ENCODE measurements at regions not wholly inside any gene's neighbourhood (a gene's known extent, or its start where the extent isn't known, plus 50 kb on each side); places are given as distances from the start of the nearest gene placed in this dataset.

GRCh38 chr2:177106212-177106611, 106.4 kb upstream of the HNRNPA3 start:
- Mint-ChIP-seq H3K9me3 (ENCODE audit: low read depth) (peaks cover 2% of the 10 kb centered on the region), H3K27ac (no peak overlapping the region), H3K27me3 (peaks cover 3% of the 10 kb centered on the region), H3K36me3 (ENCODE audit: low read depth) (no peaks in the 10 kb centered on the region), H3K4me3 (no peak overlapping the region), H3K4me1 (no peaks in the 10 kb centered on the region)
- no peak for ATAC-seq
- POLR2A ChIA-PET: no interaction called here
- intact Hi-C loops (cut with DNase I, micrococcal nuclease): no loop called here
- DNase-seq: no peak
- CTCF ChIA-PET: no interaction called here

GRCh38 chr2:177108890-177109289, 103.7 kb upstream of the HNRNPA3 start:
- H3K4me3 Mint-ChIP-seq: no peak overlapping the region
- no peaks in the 10 kb centered on the region for H3K36me3 Mint-ChIP-seq (ENCODE audit: low read depth)
- no peaks in the 10 kb centered on the region for H3K4me1 Mint-ChIP-seq
- intact Hi-C loops (cut with DNase I, micrococcal nuclease): no loop called here
- CTCF ChIA-PET: interaction anchor here (1.3 kb wide), 1 partner anchor 12 kb away, joined by 3 read pairs; no protein-coding TSS in a partner anchor
- H3K27me3 Mint-ChIP-seq: peaks cover 7% of the 10 kb centered on the region
- H3K9me3 Mint-ChIP-seq (ENCODE audit: low read depth): no peaks in the 10 kb centered on the region
- ATAC-seq (no peak), DNase-seq (no peak)
- H3K27ac Mint-ChIP-seq: no peak overlapping the region
- POLR2A ChIA-PET: no interaction called here

GRCh38 chr2:177114712-177115111, 97.9 kb upstream of the HNRNPA3 start:
- H3K36me3 Mint-ChIP-seq (ENCODE audit: low read depth): no peaks in the 10 kb centered on the region
- CTCF ChIA-PET: interaction anchor here (1.0 to 1.3 kb wide), 4 partner anchors 17 to 50 kb away, joined by 3 read pairs; no protein-coding TSS in a partner anchor
- POLR2A ChIA-PET: no interaction called here
- no peak overlapping the region for H3K27ac Mint-ChIP-seq
- DNase-seq (no peak), ATAC-seq (no peak)
- no peak overlapping the region for H3K4me3 Mint-ChIP-seq
- intact Hi-C loops (cut with DNase I, micrococcal nuclease): no loop called here
- peaks cover 4% of the 10 kb centered on the region for H3K27me3 Mint-ChIP-seq
- H3K4me1 Mint-ChIP-seq: no peaks in the 10 kb centered on the region
- no peaks in the 10 kb centered on the region for H3K9me3 Mint-ChIP-seq (ENCODE audit: low read depth)

GRCh38 chr2:177117755-177118154, 94.8 kb upstream of the HNRNPA3 start:
- ATAC-seq: no peak
- Mint-ChIP-seq H3K27me3 (peaks cover 3% of the 10 kb centered on the region), H3K4me1 (no peaks in the 10 kb centered on the region), H3K9me3 (ENCODE audit: low read depth) (no peaks in the 10 kb centered on the region), H3K4me3 (no peak overlapping the region), H3K27ac (no peak overlapping the region), H3K36me3 (ENCODE audit: low read depth) (no peaks in the 10 kb centered on the region)
- ChIA-PET CTCF (no interaction called here), POLR2A (no interaction called here)
- intact Hi-C loops (cut with DNase I, micrococcal nuclease): no loop called here
- DNase-seq: no peak

GRCh38 chr2:177118636-177119035, 94.0 kb upstream of the HNRNPA3 start:
- DNase-seq (no peak), ATAC-seq (no peak)
- intact Hi-C loops (cut with DNase I, micrococcal nuclease): no loop called here
- CTCF ChIA-PET: interaction anchor here (0.7 kb wide), 1 partner anchor 531 kb away, joined by 4 read pairs; no protein-coding TSS in a partner anchor
- H3K27ac Mint-ChIP-seq: no peak overlapping the region
- no peaks in the 10 kb centered on the region for H3K9me3 Mint-ChIP-seq (ENCODE audit: low read depth)
- H3K27me3 Mint-ChIP-seq: peaks cover 3% of the 10 kb centered on the region
- H3K36me3 Mint-ChIP-seq (ENCODE audit: low read depth): no peaks in the 10 kb centered on the region
- no peaks in the 10 kb centered on the region for H3K4me1 Mint-ChIP-seq
- no peak overlapping the region for H3K4me3 Mint-ChIP-seq
- POLR2A ChIA-PET: no interaction called here

- no peak overlapping the region for H3K4me3 Mint-ChIP-seq
- DNase-seq (no peak), ATAC-seq (no peak)
- peaks cover 3% of the 10 kb centered on the region for H3K27me3 Mint-ChIP-seq
- H3K4me1 Mint-ChIP-seq: no peaks in the 10 kb centered on the region
- intact Hi-C loops (cut with DNase I, micrococcal nuclease): no loop called here
- POLR2A ChIA-PET: no interaction called here
- no peaks in the 10 kb centered on the region for H3K36me3 Mint-ChIP-seq (ENCODE audit: low read depth)
- no peaks in the 10 kb centered on the region for H3K9me3 Mint-ChIP-seq (ENCODE audit: low read depth)
- H3K27ac Mint-ChIP-seq: no peak overlapping the region
- CTCF ChIA-PET: interaction anchor here (0.7 kb wide), 1 partner anchor 531 kb away, joined by 4 read pairs; no protein-coding TSS in a partner anchor
Observed at GRCh38 chr2:177119099-177119498, 93.5 kb upstream of the HNRNPA3 start.

GRCh38 chr2:177123048-177123447, 89.5 kb upstream of the HNRNPA3 start:
- Mint-ChIP-seq H3K4me1 (no peaks in the 10 kb centered on the region), H3K27ac (no peak overlapping the region), H3K36me3 (ENCODE audit: low read depth) (no peaks in the 10 kb centered on the region), H3K9me3 (ENCODE audit: low read depth) (no peaks in the 10 kb centered on the region), H3K27me3 (peaks cover 3% of the 10 kb centered on the region), H3K4me3 (no peak overlapping the region)
- ChIA-PET POLR2A (no interaction called here), CTCF (interaction anchor here (0.6 to 1.4 kb wide), 4 partner anchors 10 to 183 kb away, joined by 3 to 5 read pairs (median 3); no protein-coding TSS in a partner anchor)
- DNase-seq (no peak), ATAC-seq (no peak)
- intact Hi-C loops (cut with DNase I, micrococcal nuclease): no loop called here

- intact Hi-C loops (cut with DNase I, micrococcal nuclease): no loop called here
- DNase-seq (no peak), ATAC-seq (no peak)
- POLR2A ChIA-PET: no interaction called here
- no peaks in the 10 kb centered on the region for H3K36me3 Mint-ChIP-seq (ENCODE audit: low read depth)
- CTCF ChIA-PET: no interaction called here
- H3K9me3 Mint-ChIP-seq (ENCODE audit: low read depth): no peaks in the 10 kb centered on the region
- no peaks in the 10 kb centered on the region for H3K4me1 Mint-ChIP-seq
- no peak overlapping the region for H3K4me3 Mint-ChIP-seq
- no peak overlapping the region for H3K27ac Mint-ChIP-seq
- peaks cover 3% of the 10 kb centered on the region for H3K27me3 Mint-ChIP-seq
Observed at GRCh38 chr2:177124371-177124770, 88.2 kb upstream of the HNRNPA3 start.

- no peak for DNase-seq
- Mint-ChIP-seq H3K27ac (no peak overlapping the region), H3K9me3 (ENCODE audit: low read depth) (no peaks in the 10 kb centered on the region), H3K36me3 (ENCODE audit: low read depth) (no peaks in the 10 kb centered on the region), H3K27me3 (no peaks in the 10 kb centered on the region), H3K4me1 (peaks cover 4% of the 10 kb centered on the region), H3K4me3 (no peak overlapping the region)
- POLR2A ChIA-PET: no interaction called here
- intact Hi-C loops (cut with DNase I, micrococcal nuclease): no loop called here
- ATAC-seq: no peak
- CTCF ChIA-PET: interaction anchor here (2.7 kb wide), 1 partner anchor 20 kb away, joined by 8 read pairs; no protein-coding TSS in a partner anchor
Observed at GRCh38 chr2:177127821-177128220, 84.8 kb upstream of the HNRNPA3 start.

GRCh38 chr2:177129610-177130009, 83.0 kb upstream of the HNRNPA3 start:
- no peaks in the 10 kb centered on the region for H3K27me3 Mint-ChIP-seq
- H3K36me3 Mint-ChIP-seq (ENCODE audit: low read depth): no peaks in the 10 kb centered on the region
- no peaks in the 10 kb centered on the region for H3K9me3 Mint-ChIP-seq (ENCODE audit: low read depth)
- no peak overlapping the region for H3K4me3 Mint-ChIP-seq
- no peak for DNase-seq
- H3K27ac Mint-ChIP-seq: no peak overlapping the region
- POLR2A ChIA-PET: no interaction called here
- intact Hi-C loops (cut with DNase I, micrococcal nuclease): no loop called here
- CTCF ChIA-PET: interaction anchor here (2.0 kb wide), 1 partner anchor 19 kb away, joined by 8 read pairs; no protein-coding TSS in a partner anchor
- ATAC-seq: no peak
- peaks cover 4% of the 10 kb centered on the region for H3K4me1 Mint-ChIP-seq

- ChIA-PET POLR2A (no interaction called here), CTCF (interaction anchor here (0.6 to 1.0 kb wide), 2 partner anchors 17 to 206 kb away, joined by 3 to 5 read pairs; no protein-coding TSS in a partner anchor)
- Mint-ChIP-seq H3K9me3 (ENCODE audit: low read depth) (no peaks in the 10 kb centered on the region), H3K27me3 (no peaks in the 10 kb centered on the region), H3K4me1 (peaks cover 4% of the 10 kb centered on the region), H3K27ac (no peak overlapping the region), H3K4me3 (no peak overlapping the region), H3K36me3 (ENCODE audit: low read depth) (no peaks in the 10 kb centered on the region)
- ATAC-seq (no peak), DNase-seq (no peak)
- intact Hi-C loops (cut with DNase I, micrococcal nuclease): no loop called here
Observed at GRCh38 chr2:177131858-177132257, 80.7 kb upstream of the HNRNPA3 start.

- H3K36me3 Mint-ChIP-seq (ENCODE audit: low read depth): no peaks in the 10 kb centered on the region
- H3K4me1 Mint-ChIP-seq: peaks cover 6% of the 10 kb centered on the region
- no peak overlapping the region for H3K4me3 Mint-ChIP-seq
- H3K27me3 Mint-ChIP-seq: peaks cover 9% of the 10 kb centered on the region
- ChIA-PET CTCF (interaction anchor here (0.5 to 5.0 kb wide), 5 partner anchors 10 to 488 kb away, joined by 3 to 37 read pairs (median 4); no protein-coding TSS in a partner anchor), POLR2A (interaction anchor here (1.2 kb wide), 1 partner anchor 10 kb away, joined by 3 read pairs; no protein-coding TSS in a partner anchor)
- intact Hi-C loops (cut with DNase I, micrococcal nuclease): no loop called here
- ATAC-seq: peak; percentile 49
- H3K27ac Mint-ChIP-seq: no peak overlapping the region
- DNase-seq: no peak
- no peaks in the 10 kb centered on the region for H3K9me3 Mint-ChIP-seq (ENCODE audit: low read depth)
Observed at GRCh38 chr2:177138823-177139222, 73.8 kb upstream of the HNRNPA3 start.

All from activated CD4-positive, alpha-beta T cell treated with anti-CD3 and anti-CD28 coated beads for 36 hours (primary cell).